ENCODE measurements at regions not wholly inside any gene's neighbourhood (a gene's known extent, or its start where the extent isn't known, plus 50 kb on each side); places are given as distances from the start of the nearest gene placed in this dataset.

- CTCF ChIA-PET: no interaction called here
- no peaks in the 10 kb centered on the region for H3K27me3 Mint-ChIP-seq (ENCODE audit: unreplicated experiment)
- H3K9me3 Mint-ChIP-seq (ENCODE audit: low read depth, unreplicated experiment): peaks cover 5% of the 10 kb centered on the region
- BruUV-seq (replicated peaks): no TSS peak
- peaks cover 34% of the 10 kb centered on the region for H3K4me1 Mint-ChIP-seq (ENCODE audit: low read depth, unreplicated experiment)
- no peak overlapping the region for H3K27ac Mint-ChIP-seq (ENCODE audit: unreplicated experiment)
- no peak for DNase-seq
- no peak overlapping the region for H3K4me3 Mint-ChIP-seq (ENCODE audit: low read depth, unreplicated experiment)
- peaks cover 5% of the 10 kb centered on the region for H3K36me3 Mint-ChIP-seq (ENCODE audit: insufficient read depth, unreplicated experiment)
- intact Hi-C loops (cut with micrococcal nuclease; ENCODE audit: unreplicated experiment): loop anchor here (5.0 kb wide), 1 partner anchor 173 kb away; no protein-coding TSS in a partner anchor
- no peak for TF ChIP-seq CTCF (IDR thresholded peaks at IDR 0.05; ENCODE audit: unreplicated experiment)
These were observed 199.6 kb downstream of the MYCN start for GRCh38 chr2:16139663-16140615.

GRCh38 chr2:16138811-16139662 lies 198.7 kb downstream of the MYCN start:
- TF ChIP-seq CTCF (IDR thresholded peaks at IDR 0.05; ENCODE audit: unreplicated experiment): no peak
- Mint-ChIP-seq H3K27me3 (ENCODE audit: unreplicated experiment) (no peaks in the 10 kb centered on the region), H3K4me1 (ENCODE audit: low read depth, unreplicated experiment) (peaks cover 34% of the 10 kb centered on the region), H3K27ac (ENCODE audit: unreplicated experiment) (no peak overlapping the region), H3K4me3 (ENCODE audit: low read depth, unreplicated experiment) (no peak overlapping the region), H3K9me3 (ENCODE audit: low read depth, unreplicated experiment) (peaks cover 5% of the 10 kb centered on the region), H3K36me3 (ENCODE audit: insufficient read depth, unreplicated experiment) (peaks cover 5% of the 10 kb centered on the region)
- no TSS peak for BruUV-seq (replicated peaks)
- CTCF ChIA-PET: interaction anchor here (0.7 kb wide), 1 partner anchor 71 kb away, joined by 3 read pairs; no protein-coding TSS in a partner anchor
- no peak for DNase-seq
- intact Hi-C loops (cut with micrococcal nuclease; ENCODE audit: unreplicated experiment): no loop called here

- CTCF ChIA-PET: no interaction called here
- Mint-ChIP-seq H3K4me3 (ENCODE audit: low read depth, unreplicated experiment) (no peak overlapping the region), H3K36me3 (ENCODE audit: insufficient read depth, unreplicated experiment) (no peaks in the 10 kb centered on the region), H3K4me1 (ENCODE audit: low read depth, unreplicated experiment) (peaks cover 25% of the 10 kb centered on the region), H3K27ac (ENCODE audit: unreplicated experiment) (no peak overlapping the region), H3K9me3 (ENCODE audit: low read depth, unreplicated experiment) (peaks cover 5% of the 10 kb centered on the region), H3K27me3 (ENCODE audit: unreplicated experiment) (no peaks in the 10 kb centered on the region)
- intact Hi-C loops (cut with micrococcal nuclease; ENCODE audit: unreplicated experiment): no loop called here
- no peak for TF ChIP-seq CTCF (IDR thresholded peaks at IDR 0.05; ENCODE audit: unreplicated experiment)
- BruUV-seq (replicated peaks): no TSS peak
- no peak for DNase-seq
These were observed 196.9 kb downstream of the MYCN start for GRCh38 chr2:16137080-16137755.

- CTCF ChIA-PET: no interaction called here
These were observed 196.2 kb downstream of the MYCN start for GRCh38 chr2:16136461-16137035.

More at GRCh38 chr2:16136461-16137035, 196.2 kb downstream of the MYCN start:
- H3K4me1 Mint-ChIP-seq (ENCODE audit: low read depth, unreplicated experiment): peaks cover 19% of the 10 kb centered on the region
- DNase-seq: no peak
- no peak for TF ChIP-seq CTCF (IDR thresholded peaks at IDR 0.05; ENCODE audit: unreplicated experiment)
- H3K27me3 Mint-ChIP-seq (ENCODE audit: unreplicated experiment): no peaks in the 10 kb centered on the region
- intact Hi-C loops (cut with micrococcal nuclease; ENCODE audit: unreplicated experiment): no loop called here
- no TSS peak for BruUV-seq (replicated peaks)
- H3K27ac Mint-ChIP-seq (ENCODE audit: unreplicated experiment): no peak overlapping the region
- H3K36me3 Mint-ChIP-seq (ENCODE audit: insufficient read depth, unreplicated experiment): no peaks in the 10 kb centered on the region
- peaks cover 5% of the 10 kb centered on the region for H3K9me3 Mint-ChIP-seq (ENCODE audit: low read depth, unreplicated experiment)
- H3K4me3 Mint-ChIP-seq (ENCODE audit: low read depth, unreplicated experiment): no peak overlapping the region

All from Calu3 (cell line).